Right ventricle myocardium superior (tissue), 1 donor: ENCODE measurements at regions not wholly inside any gene's neighbourhood (a gene's known extent, or its start where the extent isn't known, plus 50 kb on each side); places are given as distances from the start of the nearest gene placed in this dataset.

Source experiments
- ATAC-seq: fragments of 200-7000 bp; cut with Tn5 transposase; one replicate; pipeline ENCODE4 v1.9.1; 2020; ENCODE audit warnings: mild to moderate bottlenecking; ENCODE audit not compliant: poor library complexity
- DNase-seq: peaks from one replicate; pipeline ENCODE4 v3.0.0-alpha.2; 2020
- intact Hi-C: fragments of 100-400 bp; cut with DNase I; formaldehyde crosslinking; loops from one replicate; pipeline ENCODE4 v1.11.2; 2022
- donor health status: DM: no; HTN: yes; CAD: no; lungs with severe emphysema.

GRCh38 chr16:51085271-51085670, 65.8 kb downstream of the SALL1 start:
- no peak for DNase-seq
- intact Hi-C loops: no loop called here
- ATAC-seq: no peak

- ATAC-seq (no peak), DNase-seq (no peak)
- intact Hi-C loops: no loop called here
These were observed 66.8 kb downstream of the SALL1 start for GRCh38 chr16:51084074-51084928.

- no peak for DNase-seq
- no peak for ATAC-seq
- intact Hi-C loops: no loop called here
These were observed 78.5 kb downstream of the SALL1 start for GRCh38 chr16:51072591-51072990.

- intact Hi-C loops: no loop called here
- DNase-seq: no peak
- no peak for ATAC-seq
These were observed 79.7 kb downstream of the SALL1 start for GRCh38 chr16:51071326-51071725.

- intact Hi-C loops: no loop called here
- ATAC-seq (no peak), DNase-seq (no peak)
These were observed 83.7 kb downstream of the SALL1 start for GRCh38 chr16:51067352-51067751.

- no peak for DNase-seq
- intact Hi-C loops: no loop called here
- ATAC-seq: no peak
These were observed 89.0 kb downstream of the SALL1 start for GRCh38 chr16:51062039-51062438.

- intact Hi-C loops: no loop called here
- DNase-seq (no peak), ATAC-seq (no peak)
These were observed 89.7 kb downstream of the SALL1 start for GRCh38 chr16:51061328-51061727.

- intact Hi-C loops: no loop called here
- no peak for DNase-seq
- no peak for ATAC-seq
These were observed 93.1 kb downstream of the SALL1 start for GRCh38 chr16:51057969-51058337.

DNA sequence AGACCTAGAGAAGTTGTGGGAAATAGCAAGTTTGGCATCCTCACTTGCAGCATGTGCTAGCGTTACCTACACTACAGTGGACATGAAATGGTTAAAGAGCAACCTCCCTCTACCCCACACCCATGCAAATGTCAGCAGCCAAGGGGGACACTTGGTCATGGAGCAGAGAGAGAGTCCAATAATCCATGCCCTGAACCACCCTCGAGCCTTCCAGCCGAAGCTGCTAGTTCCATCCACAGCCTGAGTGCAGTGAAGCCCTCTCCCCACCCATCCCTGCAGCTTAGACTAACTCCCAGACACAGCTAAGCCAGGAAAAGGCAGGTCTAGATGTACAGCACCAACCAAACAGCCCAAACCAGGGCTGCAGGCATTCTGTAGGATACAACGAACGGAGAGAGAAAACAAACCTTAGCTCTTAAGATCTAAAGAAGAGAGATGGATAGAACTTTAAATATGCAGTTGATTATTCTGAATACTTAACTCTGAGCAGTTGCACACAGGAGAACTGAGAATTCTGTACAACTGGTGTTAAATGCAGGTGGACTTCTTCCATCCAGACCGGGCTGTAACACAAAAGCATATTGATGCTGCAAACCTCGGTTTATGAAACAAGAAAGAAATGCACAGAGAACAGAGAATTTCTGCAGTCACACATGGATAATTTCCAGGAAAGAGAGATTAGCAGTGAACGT, 93.8 kb downstream of the SALL1 start:
- ATAC-seq (no peak), DNase-seq (no peak)
- intact Hi-C loops: no loop called here

- no peak for DNase-seq
- no peak for ATAC-seq
- intact Hi-C loops: no loop called here
These were observed 94.7 kb downstream of the SALL1 start for GRCh38 chr16:51056331-51056730.

DNA sequence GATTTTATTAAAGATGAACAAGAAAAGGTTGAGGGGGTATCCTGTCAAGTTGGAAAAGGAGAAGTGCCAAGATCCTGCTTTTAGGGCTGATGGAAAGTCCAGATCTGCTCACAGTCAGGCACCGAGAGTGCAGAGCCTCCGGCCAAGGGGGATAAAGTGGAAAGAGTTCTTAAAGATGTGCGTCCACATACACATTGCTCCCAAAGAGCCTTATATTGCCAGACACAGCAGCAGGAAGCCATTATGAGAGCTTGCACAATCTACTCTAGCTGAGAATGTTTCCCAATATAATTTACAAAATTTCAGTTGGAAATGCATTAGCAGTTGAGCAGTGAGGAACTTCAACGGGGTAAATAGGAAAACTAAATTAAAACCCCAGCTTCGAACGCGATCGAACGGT, 95.6 kb downstream of the SALL1 start:
- ATAC-seq: no peak
- intact Hi-C loops: no loop called here
- DNase-seq: no peak

DNA sequence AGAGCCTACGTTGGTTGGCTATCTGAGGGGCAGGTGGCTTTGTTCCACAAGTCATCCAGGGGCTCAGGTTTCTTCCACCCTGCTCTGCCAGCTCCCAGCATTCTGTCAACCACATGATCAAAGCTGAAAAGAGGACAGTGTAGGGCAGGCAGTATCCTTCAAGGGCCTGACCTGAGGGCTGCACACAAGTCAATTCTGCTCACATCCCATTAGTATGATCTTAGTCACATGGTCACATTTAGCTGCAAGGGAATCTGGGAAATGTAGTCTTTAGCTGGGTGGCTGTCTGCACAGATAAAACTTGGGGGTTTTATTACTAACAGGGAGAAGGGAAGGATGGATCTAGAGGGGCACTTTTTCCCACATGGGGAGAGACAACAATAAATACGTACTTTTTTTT, 97.3 kb downstream of the SALL1 start:
- DNase-seq (no peak), ATAC-seq (no peak)
- intact Hi-C loops: no loop called here

GRCh38 chr16:51051671-51052070, 99.4 kb downstream of the SALL1 start:
- DNase-seq (no peak), ATAC-seq (no peak)
- intact Hi-C loops: no loop called here

DNA sequence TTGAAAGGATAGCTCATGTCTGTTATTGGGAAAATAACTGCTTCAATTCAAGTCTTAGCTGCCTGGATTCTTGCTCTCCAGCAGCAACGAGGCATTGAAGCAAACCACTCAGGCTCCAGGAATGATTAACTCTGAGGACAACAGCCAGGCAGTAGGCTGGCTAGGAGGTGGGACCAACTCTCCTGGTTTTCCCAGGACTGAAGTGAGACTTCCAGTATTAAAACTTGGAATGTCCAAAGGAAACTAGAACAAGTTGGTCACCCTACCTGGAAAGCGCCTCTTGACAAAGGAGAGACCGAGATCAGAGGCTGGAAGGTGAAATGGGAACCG, 100.7 kb downstream of the SALL1 start:
- no peak for ATAC-seq
- no peak for DNase-seq
- intact Hi-C loops: no loop called here

DNA sequence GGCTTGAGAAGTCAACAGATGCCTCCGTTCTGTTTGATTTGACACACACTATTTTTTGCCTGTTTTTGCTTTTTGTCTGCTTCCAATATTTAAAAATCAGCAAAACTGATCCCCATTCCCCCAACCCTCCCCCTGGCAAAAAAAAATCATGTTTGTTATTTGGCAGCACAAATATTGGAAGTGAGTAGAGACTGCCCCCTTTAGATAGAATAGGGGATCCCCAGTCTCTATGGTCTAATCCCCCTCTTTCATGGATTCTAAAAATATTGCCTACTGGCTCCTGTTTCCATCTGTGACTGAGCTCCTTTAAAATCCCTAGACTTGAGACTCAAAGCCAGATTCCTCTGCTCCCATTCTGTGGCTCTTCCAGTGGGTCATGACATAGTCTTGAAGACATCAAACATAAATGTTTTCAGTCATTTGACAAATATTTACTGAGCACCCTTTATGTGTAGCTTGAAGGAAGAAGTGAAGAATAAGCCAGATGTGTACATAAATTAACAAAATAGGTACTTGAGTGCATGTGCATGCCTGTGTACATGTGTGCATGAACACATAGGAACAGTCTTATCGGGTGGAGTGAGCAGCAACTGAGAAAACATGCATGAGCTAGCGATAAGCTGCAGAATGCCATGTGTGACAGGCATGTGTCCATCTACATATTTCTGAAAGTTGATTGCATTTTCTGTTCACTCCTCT, 101.2 kb downstream of the SALL1 start:
- ATAC-seq (no peak), DNase-seq (no peak)

GRCh38 chr16:51049276-51049675, 101.8 kb downstream of the SALL1 start:
- ATAC-seq (no peak), DNase-seq (no peak)
- intact Hi-C loops: no loop called here

More for the DNA sequence above, 101.2 kb downstream of the SALL1 start:
- intact Hi-C loops: no loop called here

- DNase-seq (no peak), ATAC-seq (no peak)
- intact Hi-C loops: no loop called here
These were observed 102.5 kb downstream of the SALL1 start for GRCh38 chr16:51048544-51048943.

GRCh38 chr16:51045794-51046193, 105.3 kb downstream of the SALL1 start:
- DNase-seq (no peak), ATAC-seq (no peak)
- intact Hi-C loops: no loop called here

DNA sequence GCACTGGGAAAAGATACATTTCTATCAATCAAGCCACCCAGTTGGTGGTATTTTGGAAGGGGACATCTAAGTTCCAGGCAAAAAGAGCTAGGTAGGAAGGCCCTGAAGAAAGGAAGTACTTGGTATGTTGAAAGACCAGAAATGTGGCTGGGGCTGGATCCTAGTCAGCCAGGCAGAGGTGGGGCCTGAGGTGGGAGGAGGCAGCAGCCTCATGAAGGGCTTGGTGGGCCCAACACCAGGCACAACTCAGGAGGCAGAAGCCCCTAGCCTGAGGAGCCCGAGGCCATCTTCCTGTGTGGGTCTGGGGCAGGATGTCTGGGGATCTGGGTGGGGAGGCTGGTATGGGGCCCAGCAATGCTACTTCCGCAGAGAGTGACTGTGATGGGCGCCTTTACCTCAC, 105.9 kb downstream of the SALL1 start:
- intact Hi-C loops: no loop called here
- ATAC-seq (no peak), DNase-seq (no peak)

- intact Hi-C loops: no loop called here
- DNase-seq: no peak
- ATAC-seq: no peak
These were observed 109.5 kb downstream of the SALL1 start for GRCh38 chr16:51041546-51041945.
